GM21423 (cell line): ENCODE measurements at regions not wholly inside any gene's neighbourhood (a gene's known extent, or its start where the extent isn't known, plus 50 kb on each side); places are given as distances from the start of the nearest gene placed in this dataset.

ENCODE experiments used
- ATAC-seq: cut with Tn5 transposase; IDR thresholded peaks from one replicate; pipeline ENCODE4 v1.9.1; 2021; ENCODE audit warnings: mild to moderate bottlenecking, moderate library complexity; ENCODE audit not compliant: unreplicated experiment

DNA sequence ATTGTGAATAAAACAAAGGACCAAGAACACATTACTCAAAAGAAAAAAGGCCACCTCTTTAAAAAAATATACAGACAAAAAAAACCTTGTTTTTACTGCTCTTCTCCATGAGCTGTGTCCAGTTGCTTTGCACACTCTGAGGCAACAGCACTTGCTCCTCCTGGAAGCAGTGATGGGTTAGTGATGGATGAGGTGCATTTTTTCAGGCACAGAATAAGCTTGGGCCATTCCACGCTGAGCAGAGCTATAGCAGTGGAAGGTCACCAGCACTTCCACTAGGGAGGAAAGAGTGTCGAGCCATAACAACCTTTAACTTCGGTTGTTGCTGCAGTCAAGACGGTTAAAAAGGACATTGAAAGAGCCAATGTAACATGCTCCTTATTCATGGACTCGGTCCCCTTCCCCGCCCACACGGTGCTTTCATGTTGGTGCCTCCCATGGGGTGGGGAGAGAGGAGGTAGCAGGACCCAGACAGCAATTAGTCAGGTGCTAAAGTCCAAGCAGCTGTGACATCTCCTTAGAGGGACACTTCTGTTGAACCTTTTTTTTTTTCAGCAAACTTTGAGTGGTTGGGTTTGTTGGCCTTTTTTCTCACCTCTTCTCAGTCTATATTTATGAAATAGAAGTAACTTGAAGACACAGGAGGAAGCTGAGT, 136.5 kb upstream of the ADARB2 start:
- no peak for ATAC-seq

GRCh38 chr10:1872151-1872726, 134.9 kb upstream of the ADARB2 start:
- no peak for ATAC-seq

- ATAC-seq = no peak
Observed at GRCh38 chr10:1870491-1870890, 133.2 kb upstream of the ADARB2 start.

GRCh38 chr10:1869861-1870260, 132.5 kb upstream of the ADARB2 start:
- ATAC-seq = no peak

GRCh38 chr10:1860351-1860750, 123.0 kb upstream of the ADARB2 start:
- ATAC-seq = no peak

GRCh38 chr10:1858547-1858946, 121.2 kb upstream of the ADARB2 start:
- no peak for ATAC-seq

GRCh38 chr10:1858048-1858447, 120.7 kb upstream of the ADARB2 start:
- ATAC-seq = no peak

- no peak for ATAC-seq
Observed at GRCh38 chr10:1855911-1856310, 118.6 kb upstream of the ADARB2 start.

DNA sequence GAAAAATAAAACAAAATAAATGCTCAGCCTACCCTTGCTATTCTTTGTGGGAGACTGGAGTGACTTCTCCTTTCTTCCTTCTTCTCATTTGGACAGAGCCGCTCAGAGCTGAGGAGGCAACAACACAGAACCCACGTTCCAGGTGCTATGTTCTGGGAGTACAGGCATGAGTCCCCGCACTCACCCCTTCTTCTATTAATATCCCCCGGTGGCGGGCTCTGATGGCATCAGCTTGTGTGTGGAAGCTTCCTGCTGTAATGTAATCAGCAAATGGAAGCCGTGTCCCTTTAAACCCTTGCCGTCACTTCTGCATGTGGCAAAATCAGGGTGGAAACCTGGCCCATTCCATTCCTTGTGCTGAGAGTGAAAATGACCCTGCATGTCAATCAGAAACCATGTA, 116.9 kb upstream of the ADARB2 start:
- no peak for ATAC-seq

- no peak for ATAC-seq
Observed at GRCh38 chr10:1853801-1854200, 116.5 kb upstream of the ADARB2 start.

GRCh38 chr10:1852841-1853240, 115.5 kb upstream of the ADARB2 start:
- no peak for ATAC-seq

- no peak for ATAC-seq
Observed at GRCh38 chr10:1851762-1852161, 114.4 kb upstream of the ADARB2 start.

DNA sequence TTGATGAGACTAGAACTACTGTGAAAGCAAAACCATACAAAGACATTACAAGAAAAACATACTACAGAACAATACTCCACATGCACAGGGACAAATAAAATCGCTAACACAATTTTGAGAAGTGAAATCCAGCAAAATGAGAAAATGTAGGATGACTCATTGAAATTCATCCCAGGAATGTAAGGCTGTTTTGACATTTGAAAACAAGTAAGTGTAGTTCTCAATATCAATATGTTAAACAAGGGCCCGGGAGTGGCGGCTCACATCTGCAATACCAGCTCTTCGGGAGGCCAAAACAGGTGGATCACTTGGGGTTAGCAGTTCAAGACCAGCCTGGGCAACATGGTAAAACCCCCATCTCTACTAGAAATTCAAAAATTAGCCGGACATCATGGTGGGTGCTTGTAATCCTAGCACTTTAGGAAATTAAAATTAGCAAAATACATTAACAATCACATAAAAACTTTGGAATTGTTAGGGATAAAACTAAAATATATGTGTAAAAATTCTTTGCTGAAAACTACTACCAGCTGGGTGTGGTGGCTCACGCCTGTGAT, 113.7 kb upstream of the ADARB2 start:
- ATAC-seq = no peak

- no peak for ATAC-seq
Observed at GRCh38 chr10:1847361-1847760, 110.0 kb upstream of the ADARB2 start.

- ATAC-seq = no peak
Observed at GRCh38 chr10:1846032-1846431, 108.7 kb upstream of the ADARB2 start.

GRCh38 chr10:1841759-1842158, 104.4 kb upstream of the ADARB2 start:
- ATAC-seq = no peak

DNA sequence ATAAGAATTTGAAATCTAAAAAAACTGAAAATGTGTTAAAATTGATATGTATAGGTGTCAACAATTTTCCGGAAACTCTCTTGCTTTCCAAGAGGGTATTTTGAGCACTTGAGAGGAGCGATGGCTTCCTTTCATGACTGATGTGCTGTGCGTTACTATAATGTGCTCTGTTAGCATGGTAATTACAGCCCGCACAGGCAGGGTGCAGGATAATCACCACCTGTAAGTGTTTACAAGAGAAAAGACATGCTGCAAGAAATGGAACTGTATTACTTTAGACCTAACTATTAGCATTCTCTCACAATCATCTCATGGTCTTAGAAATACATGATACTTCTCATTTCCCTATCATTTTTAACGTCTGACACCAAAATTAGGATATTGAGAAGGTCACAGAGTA, 92.4 kb upstream of the ADARB2 start:
- ATAC-seq = no peak

DNA sequence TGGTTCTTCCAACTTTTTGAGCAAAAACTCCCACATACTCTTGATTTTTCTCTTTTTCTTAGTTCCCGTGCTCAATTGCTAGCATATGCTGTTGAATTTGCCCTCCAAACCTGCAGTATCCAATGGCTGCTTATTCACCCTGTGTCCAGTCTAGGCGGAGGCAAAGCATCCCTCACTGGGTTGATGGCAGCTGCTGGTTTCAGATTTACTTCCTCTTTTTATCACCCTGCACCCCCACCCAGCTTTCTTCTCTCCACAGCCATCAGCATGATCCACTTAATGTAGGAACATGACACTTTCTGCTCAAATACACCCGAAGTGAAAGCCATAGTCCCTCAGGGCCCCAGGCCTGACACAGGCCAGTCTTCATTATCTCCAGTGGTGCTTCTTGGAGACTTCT, 87.6 kb upstream of the ADARB2 start:
- no peak for ATAC-seq

- ATAC-seq = no peak
Observed at GRCh38 chr10:1814556-1814955, 77.2 kb upstream of the ADARB2 start.

- ATAC-seq = no peak
Observed at GRCh38 chr10:1809139-1809741, 71.9 kb upstream of the ADARB2 start.

DNA sequence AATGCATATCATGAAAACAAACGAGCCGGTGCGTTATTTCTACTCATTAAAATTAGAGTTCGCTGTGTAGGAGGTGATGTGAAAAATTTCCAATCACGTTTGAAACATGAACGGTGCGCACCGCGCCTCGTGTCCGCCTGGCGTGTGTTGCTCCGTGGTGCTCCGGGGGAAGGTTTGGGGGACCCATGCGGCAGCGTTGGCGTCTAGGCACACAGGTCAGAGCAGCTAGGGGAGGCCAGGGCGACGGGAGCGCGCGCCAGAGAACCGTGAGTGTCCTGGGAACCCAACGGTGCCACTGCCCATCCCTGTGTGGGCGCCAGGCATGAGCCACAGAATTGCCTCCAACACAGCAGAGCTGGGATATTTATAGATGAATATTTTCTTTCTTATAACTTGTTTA, 70.6 kb upstream of the ADARB2 start:
- no peak for ATAC-seq

DNA sequence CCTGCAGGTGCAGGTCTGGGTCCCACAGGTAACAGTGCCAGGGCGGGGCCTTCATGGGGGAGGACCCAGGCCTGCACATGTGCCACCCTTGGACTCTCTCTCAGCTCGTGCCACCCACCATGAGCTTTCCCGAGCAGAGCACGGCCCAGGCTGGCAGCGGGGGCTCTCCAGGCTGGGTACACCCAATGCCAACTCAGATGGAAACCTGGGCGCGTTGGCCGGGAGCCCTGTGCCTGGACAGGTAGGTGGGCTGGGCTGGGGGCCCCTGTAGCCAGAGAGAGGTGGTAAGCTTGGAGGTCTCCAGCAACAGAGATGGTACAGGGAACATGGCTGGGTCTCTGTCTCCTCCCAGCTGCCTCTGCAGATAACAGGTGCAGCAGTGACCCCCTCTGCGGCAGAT, 69.9 kb upstream of the ADARB2 start:
- ATAC-seq = no peak
